SK-N-SH treated with all-trans-retinoic acid at 6 μM for 48 hours (cell line): ENCODE measurements at regions not wholly inside any gene's neighbourhood (a gene's known extent, or its start where the extent isn't known, plus 50 kb on each side); places are given as distances from the start of the nearest gene placed in this dataset.

Experiments
- ARNTL ChIP-seq: fragments of 450-650 bp; formaldehyde crosslinking; IDR thresholded peaks from 2 replicates; pipeline ENCODE4 v1.5.0; 2020; ENCODE audit warnings: low read depth, mild to moderate bottlenecking, moderate library complexity, borderline replicate concordance
- CSRNP3 ChIP-seq: fragments of 250-450 bp; sonication (Bioruptor Pico); IDR thresholded peaks from 2 replicates; pipeline ENCODE4 v1.5.1; 2021; ENCODE audit warnings: mild to moderate bottlenecking, moderate library complexity
- ESRRG ChIP-seq: fragments of 250-450 bp; sonication (Bioruptor Pico); IDR thresholded peaks from 2 replicates; pipeline ENCODE4 v1.6.1; 2021; ENCODE audit warnings: mild to moderate bottlenecking
- GLIS3 ChIP-seq: fragments of 250-450 bp; sonication (Bioruptor Pico); IDR thresholded peaks from 2 replicates; pipeline ENCODE4 v1.5.0; 2020; ENCODE audit warnings: mild to moderate bottlenecking, moderate library complexity
- ISL1 ChIP-seq: fragments of 250-450 bp; sonication (Bioruptor Pico); IDR thresholded peaks from 2 replicates; pipeline ENCODE4 v2.1.2; 2022; ENCODE audit warnings: mild to moderate bottlenecking, moderate library complexity
- PATZ1 ChIP-seq: fragments of 250-450 bp; sonication (Bioruptor Pico); IDR thresholded peaks from 2 replicates; pipeline ENCODE4 v1.8.0; 2020; ENCODE audit warnings: mild to moderate bottlenecking, moderate library complexity, borderline replicate concordance
- RARB ChIP-seq: fragments of 250-450 bp; sonication (Bioruptor Pico); IDR thresholded peaks from 2 replicates; pipeline ENCODE4 v1.8.0; 2021; ENCODE audit warnings: mild to moderate bottlenecking, moderate library complexity
- TOX ChIP-seq: fragments of 250-450 bp; sonication (Bioruptor Pico); IDR thresholded peaks from 2 replicates; pipeline ENCODE4 v1.8.0; 2021; ENCODE audit warnings: mild to moderate bottlenecking, moderate library complexity, borderline replicate concordance
- TSHZ2 ChIP-seq: fragments of 250-450 bp; sonication (Bioruptor Pico); IDR thresholded peaks from 2 replicates; pipeline ENCODE4 v1.5.0; 2020; ENCODE audit warnings: mild to moderate bottlenecking, moderate library complexity
- ZFP3 ChIP-seq: fragments of 250-450 bp; sonication (Bioruptor Pico); IDR thresholded peaks from 2 replicates; pipeline ENCODE4 v1.5.0; 2020; ENCODE audit warnings: mild to moderate bottlenecking, moderate library complexity
- ZFP30 ChIP-seq: fragments of 450-650 bp; formaldehyde crosslinking; IDR thresholded peaks from 2 replicates; pipeline ENCODE4 v1.5.0; 2022; ENCODE audit warnings: mild to moderate bottlenecking, moderate library complexity
- TF ChIP-seq, protein P1 (sequence below): fragments of 250-450 bp; sonication (Bioruptor Pico); IDR thresholded peaks from 2 replicates; pipeline ENCODE4 v1.5.1; 2020; ENCODE audit warnings: low read depth, mild to moderate bottlenecking, moderate library complexity
- TF ChIP-seq, protein P2 (sequence below): fragments of 250-450 bp; sonication (Bioruptor Pico); IDR thresholded peaks from 2 replicates; pipeline ENCODE4 v1.8.0; 2021; ENCODE audit warnings: low read depth, mild to moderate bottlenecking, moderate library complexity, borderline replicate concordance

DNA sequence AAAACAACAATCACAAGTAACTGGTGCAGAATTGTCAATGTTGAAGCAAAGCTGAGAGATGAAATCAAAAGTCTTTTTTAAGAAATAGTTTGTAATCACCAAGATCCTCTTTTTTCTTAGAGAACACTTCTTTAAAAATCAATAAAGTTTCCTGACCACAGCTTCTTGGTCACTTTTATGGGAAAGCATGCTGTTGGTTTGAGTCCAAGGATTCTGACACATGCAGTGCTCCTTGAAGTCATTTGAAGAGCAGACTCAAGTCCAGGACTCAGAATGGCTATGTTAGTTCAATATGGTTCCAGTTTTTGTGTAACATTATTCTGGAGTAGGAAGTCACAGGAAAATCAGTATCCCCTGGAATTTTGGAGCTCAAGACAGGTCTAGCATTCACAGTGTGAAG is 480.6 kb downstream of the NR2F1-AS1 start:
- TF ChIP-seq, protein P1, sequence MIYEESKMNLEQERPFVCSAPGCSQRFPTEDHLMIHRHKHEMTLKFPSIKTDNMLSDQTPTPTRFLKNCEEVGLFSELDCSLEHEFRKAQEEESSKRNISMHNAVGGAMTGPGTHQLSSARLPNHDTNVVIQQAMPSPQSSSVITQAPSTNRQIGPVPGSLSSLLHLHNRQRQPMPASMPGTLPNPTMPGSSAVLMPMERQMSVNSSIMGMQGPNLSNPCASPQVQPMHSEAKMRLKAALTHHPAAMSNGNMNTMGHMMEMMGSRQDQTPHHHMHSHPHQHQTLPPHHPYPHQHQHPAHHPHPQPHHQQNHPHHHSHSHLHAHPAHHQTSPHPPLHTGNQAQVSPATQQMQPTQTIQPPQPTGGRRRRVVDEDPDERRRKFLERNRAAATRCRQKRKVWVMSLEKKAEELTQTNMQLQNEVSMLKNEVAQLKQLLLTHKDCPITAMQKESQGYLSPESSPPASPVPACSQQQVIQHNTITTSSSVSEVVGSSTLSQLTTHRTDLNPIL (CRISPR knock-in tag) = no peak
- TF ChIP-seq CSRNP3 (no peak), ZFP30 (CRISPR knock-in tag) (no peak), ZFP3 (no peak), TOX (CRISPR knock-in tag) (no peak), RARB (no peak), PATZ1 (no peak), ESRRG (CRISPR knock-in tag) (no peak), GLIS3 (CRISPR knock-in tag) (no peak), ISL1 (CRISPR knock-in tag) (no peak), ARNTL (no peak), TSHZ2 (CRISPR knock-in tag) (no peak)
- TF ChIP-seq, protein P2, sequence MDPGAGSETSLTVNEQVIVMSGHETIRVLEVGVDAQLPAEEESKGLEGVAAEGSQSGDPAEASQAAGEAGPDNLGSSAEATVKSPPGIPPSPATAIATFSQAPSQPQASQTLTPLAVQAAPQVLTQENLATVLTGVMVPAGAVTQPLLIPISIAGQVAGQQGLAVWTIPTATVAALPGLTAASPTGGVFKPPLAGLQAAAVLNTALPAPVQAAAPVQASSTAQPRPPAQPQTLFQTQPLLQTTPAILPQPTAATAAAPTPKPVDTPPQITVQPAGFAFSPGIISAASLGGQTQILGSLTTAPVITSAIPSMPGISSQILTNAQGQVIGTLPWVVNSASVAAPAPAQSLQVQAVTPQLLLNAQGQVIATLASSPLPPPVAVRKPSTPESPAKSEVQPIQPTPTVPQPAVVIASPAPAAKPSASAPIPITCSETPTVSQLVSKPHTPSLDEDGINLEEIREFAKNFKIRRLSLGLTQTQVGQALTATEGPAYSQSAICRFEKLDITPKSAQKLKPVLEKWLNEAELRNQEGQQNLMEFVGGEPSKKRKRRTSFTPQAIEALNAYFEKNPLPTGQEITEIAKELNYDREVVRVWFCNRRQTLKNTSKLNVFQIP (CRISPR knock-in tag) = no peak
